ENCODE measurements at regions not wholly inside any gene's neighbourhood (a gene's known extent, or its start where the extent isn't known, plus 50 kb on each side); places are given as distances from the start of the nearest gene placed in this dataset.

DNA sequence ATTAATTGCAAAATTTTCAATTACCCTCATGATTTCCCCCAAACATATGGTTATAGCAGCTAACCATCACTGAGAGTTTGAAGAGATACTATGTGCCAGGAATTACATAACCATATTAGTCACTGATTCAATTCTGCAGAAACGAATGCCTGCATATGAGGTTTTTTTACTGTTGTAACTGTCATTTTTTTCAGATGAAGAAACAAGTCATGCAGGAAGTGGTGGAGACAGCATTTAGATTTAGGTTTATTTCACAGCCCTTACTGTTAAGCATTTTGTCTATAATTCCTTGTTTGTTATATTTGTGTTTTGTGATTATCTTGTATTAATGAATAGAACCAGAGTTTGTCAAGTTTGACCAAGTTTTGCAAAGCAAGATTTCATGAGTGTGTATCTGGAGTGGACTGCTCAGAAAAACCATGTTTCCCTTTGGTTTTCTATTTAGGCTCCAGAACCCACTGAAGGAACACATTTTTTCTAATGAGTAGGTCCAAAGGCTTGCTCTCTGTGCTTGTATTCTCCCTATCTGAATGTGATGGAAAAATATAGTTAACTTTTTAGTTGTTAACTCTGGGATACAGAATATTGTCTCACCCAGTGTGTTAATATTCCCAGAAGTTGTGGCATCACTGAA lies 308.5 kb upstream of the ADAMTS5 start:
- Mint-ChIP-seq H3K36me3 (no peaks in the 10 kb centered on the region), H3K4me3 (no peak overlapping the region), H3K4me1 (no peaks in the 10 kb centered on the region), H3K9me3 (peaks cover 3% of the 10 kb centered on the region), H3K27ac (no peak overlapping the region)
- DNase-seq (ENCODE audit: low spot score in 2 of 2) (no peak), ATAC-seq (no peak)

DNA sequence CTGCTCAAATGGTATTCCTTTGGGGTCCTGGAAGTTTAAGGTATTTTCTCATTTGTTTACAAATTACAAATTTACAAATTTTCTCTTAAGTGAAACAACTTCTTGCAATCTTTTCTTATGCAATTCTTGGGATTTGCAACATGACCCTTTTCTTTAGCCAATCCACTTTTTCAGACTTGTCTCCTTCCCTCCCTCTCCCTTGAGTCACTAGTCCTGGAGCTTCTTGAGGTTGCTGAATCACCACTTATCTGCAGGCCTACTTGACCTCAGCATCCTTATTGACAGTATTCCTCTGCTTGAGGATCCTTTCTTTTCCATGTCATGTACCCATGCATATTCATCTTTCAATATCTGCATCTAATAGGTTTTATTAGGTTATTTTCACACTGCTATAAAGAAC lies 302.8 kb upstream of the ADAMTS5 start:
- DNase-seq (ENCODE audit: low spot score in 2 of 2) (no peak), ATAC-seq (no peak)
- H3K27ac Mint-ChIP-seq = no peak overlapping the region
- H3K9me3 Mint-ChIP-seq = peaks cover 3% of the 10 kb centered on the region
- H3K4me3 Mint-ChIP-seq = no peak overlapping the region
- no peaks in the 10 kb centered on the region for H3K4me1 Mint-ChIP-seq
- no peaks in the 10 kb centered on the region for H3K36me3 Mint-ChIP-seq

DNA sequence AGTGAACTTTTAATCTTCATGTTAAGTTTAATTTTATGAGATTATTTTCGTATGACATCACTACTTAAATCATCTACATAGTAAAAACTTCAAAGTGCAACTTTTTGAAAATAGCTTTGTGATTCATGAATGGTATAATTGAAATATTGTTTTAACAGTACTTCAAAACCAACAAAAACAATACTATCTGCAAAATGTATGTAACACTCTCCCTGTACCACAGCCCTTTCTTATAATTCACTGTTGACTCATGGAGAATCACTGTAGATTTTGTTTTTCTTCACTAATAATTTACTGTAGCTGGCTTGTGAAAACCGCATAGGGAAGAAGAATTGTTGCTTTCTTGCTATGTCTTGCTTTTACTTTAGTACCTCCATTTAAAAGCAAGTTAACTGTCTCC lies 301.4 kb upstream of the ADAMTS5 start:
- Mint-ChIP-seq H3K9me3 (peaks cover 3% of the 10 kb centered on the region), H3K27ac (no peak overlapping the region), H3K4me3 (no peak overlapping the region), H3K36me3 (no peaks in the 10 kb centered on the region), H3K4me1 (no peaks in the 10 kb centered on the region)
- DNase-seq (ENCODE audit: low spot score in 2 of 2) (no peak), ATAC-seq (no peak)

DNA sequence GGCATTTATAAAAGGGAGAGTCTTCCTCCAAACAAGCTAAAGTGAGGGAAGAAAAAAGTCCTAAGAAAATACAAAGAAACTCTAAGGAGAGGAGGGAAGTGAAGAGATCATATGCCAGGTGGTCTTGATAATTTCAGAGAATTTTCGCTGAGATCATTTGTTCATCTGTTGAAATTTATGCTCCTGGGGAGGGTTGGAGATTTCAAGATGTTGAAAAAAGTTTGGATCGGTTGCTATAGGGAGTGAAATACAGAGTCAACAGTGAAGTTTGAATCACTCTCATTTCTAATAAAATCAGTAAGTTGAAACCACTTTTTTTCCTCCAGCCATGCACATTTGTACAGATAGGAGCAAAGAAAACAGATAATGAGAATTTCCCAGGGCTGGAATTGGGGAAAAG lies 299.1 kb upstream of the ADAMTS5 start:
- no peak for ATAC-seq
- no peak for DNase-seq (ENCODE audit: low spot score in 2 of 2)
- peaks cover 5% of the 10 kb centered on the region for H3K9me3 Mint-ChIP-seq
- no peak overlapping the region for H3K27ac Mint-ChIP-seq
- no peaks in the 10 kb centered on the region for H3K36me3 Mint-ChIP-seq
- no peak overlapping the region for H3K4me3 Mint-ChIP-seq
- no peaks in the 10 kb centered on the region for H3K4me1 Mint-ChIP-seq

DNA sequence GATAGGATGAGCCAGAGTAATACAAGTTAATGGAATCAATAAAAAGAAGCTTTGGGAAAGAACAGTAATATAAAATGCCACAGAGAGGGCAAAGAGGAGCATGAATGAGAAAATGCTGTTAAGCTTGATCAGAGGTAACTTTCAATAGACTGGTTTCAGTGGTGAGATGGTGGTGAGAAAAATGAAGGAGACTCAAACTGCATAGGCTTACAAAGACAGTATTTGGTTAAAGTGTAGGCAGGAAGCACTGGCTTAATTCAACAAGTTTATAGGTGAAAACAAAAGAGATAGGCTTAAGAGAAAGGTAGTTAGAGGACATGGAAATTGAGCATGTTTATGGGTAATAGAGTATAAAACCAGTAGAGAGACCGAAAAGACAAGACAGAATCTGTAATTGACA lies 298.6 kb upstream of the ADAMTS5 start:
- no peak overlapping the region for H3K4me3 Mint-ChIP-seq
- H3K9me3 Mint-ChIP-seq = peaks cover 5% of the 10 kb centered on the region
- H3K4me1 Mint-ChIP-seq = no peaks in the 10 kb centered on the region
- H3K36me3 Mint-ChIP-seq = no peaks in the 10 kb centered on the region
- ATAC-seq (no peak), DNase-seq (ENCODE audit: low spot score in 2 of 2) (no peak)
- no peak overlapping the region for H3K27ac Mint-ChIP-seq

DNA sequence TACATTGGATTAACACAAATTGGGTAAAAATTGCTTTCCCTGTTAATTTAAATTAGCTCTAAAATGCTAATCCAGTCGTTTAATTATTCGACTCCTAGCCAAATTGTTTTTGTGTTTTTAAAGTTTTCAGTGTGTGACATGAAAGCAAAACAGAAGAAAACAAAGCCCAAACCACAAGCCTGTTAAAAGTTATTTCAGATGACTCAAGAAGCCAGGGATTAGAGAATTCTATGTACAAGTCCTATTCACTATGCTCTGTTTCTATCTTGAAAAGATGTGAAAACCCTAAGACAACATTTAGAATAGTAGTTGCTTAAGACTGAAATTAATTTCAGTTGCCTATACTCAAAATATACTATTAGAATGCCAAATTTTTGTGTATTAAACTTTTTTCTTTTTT lies 294.8 kb upstream of the ADAMTS5 start:
- Mint-ChIP-seq H3K27ac (no peak overlapping the region), H3K9me3 (peaks cover 11% of the 10 kb centered on the region), H3K4me1 (no peaks in the 10 kb centered on the region), H3K36me3 (no peaks in the 10 kb centered on the region), H3K4me3 (no peak overlapping the region)
- DNase-seq (ENCODE audit: low spot score in 2 of 2) (no peak), ATAC-seq (no peak)

DNA sequence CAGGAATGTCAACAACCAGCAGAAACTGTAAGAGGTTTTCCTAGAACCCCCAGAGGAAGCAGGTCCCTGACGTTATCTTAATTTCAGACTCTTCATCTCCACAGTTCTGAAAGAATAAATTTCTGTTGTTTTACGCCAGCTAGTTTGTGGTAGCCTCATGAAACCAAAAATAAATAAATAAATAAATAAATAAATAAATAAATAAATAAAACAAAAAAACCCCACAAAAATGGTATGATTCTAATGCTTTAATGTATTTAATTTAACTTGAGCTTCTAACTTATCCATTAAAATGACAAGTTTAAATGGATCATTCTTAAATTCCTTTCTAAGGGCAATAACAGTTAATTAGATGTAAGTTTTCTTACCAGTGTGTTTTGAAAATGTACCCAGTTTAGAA lies 293.8 kb upstream of the ADAMTS5 start:
- ATAC-seq (no peak), DNase-seq (ENCODE audit: low spot score in 2 of 2) (no peak)
- no peaks in the 10 kb centered on the region for H3K36me3 Mint-ChIP-seq
- peaks cover 11% of the 10 kb centered on the region for H3K9me3 Mint-ChIP-seq
- no peak overlapping the region for H3K4me3 Mint-ChIP-seq
- no peaks in the 10 kb centered on the region for H3K4me1 Mint-ChIP-seq
- H3K27ac Mint-ChIP-seq = no peak overlapping the region

DNA sequence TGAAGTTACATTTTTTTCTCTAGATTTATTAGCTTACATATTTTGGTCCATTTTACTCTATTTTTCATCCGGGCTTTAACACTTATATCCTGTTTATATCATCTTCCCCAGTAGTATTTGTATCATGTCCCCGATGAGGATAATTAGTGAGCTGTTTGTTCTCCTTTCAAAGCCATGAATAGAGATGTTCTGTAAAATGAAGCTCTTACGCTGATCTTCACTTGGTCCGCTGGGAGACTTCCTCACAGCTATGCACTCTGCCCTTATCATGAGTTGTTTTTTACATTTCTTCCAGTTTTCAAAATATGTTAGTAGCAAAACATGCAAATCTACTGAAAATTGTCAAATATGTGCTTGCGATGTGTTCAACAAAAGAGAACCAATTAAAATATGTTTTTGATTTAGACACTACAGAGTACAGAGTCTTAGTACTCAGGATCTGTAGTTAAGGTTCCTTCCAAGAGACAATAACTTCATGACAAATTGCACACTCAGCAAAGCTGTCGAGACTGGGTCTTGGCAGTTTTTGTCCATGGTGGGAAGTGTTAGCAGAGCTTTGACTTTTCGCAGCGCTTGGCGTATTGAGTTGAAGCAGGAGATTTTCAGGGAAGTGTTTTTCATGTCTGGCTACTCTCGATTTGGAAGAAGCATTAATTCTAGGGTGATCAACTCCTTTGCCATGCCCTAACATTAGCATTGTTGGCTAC lies 292.0 kb upstream of the ADAMTS5 start:
- Mint-ChIP-seq H3K4me3 (no peak overlapping the region), H3K36me3 (no peaks in the 10 kb centered on the region), H3K27ac (no peak overlapping the region), H3K9me3 (peaks cover 11% of the 10 kb centered on the region), H3K4me1 (no peaks in the 10 kb centered on the region)
- DNase-seq (ENCODE audit: low spot score in 2 of 2) = no peak
- ATAC-seq = no peak

DNA sequence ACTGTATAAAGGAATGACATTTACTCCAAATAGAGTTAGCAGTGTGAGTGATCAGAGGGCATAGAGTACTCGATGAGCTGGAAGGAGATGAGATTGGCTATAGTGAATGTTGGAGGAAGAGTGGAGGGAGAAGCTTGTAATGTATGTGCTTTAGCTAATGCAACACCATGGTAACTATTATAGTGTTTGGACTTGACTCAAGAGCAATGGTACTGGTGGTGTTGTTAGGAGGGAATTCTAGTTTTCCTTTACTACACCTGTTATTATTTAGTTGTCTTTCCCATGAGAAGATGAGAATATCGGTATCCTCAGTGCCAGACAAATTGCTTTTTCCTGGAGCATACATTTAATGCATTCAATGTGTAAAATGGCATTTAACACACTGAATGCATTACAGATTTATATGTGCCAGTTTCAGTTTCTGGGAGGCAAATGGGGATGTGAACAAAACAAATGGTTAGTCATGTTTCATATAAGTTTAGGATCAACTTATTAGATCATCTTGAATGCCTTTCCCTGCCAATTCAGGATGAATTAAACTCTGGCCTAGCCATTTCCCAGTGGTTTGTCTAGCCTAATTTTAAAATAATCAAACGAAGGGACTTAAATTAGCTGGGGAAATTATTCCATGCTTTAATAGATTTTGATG lies 291.1 kb upstream of the ADAMTS5 start:
- no peak overlapping the region for H3K4me3 Mint-ChIP-seq
- H3K4me1 Mint-ChIP-seq = no peaks in the 10 kb centered on the region
- no peak for ATAC-seq
- no peak overlapping the region for H3K27ac Mint-ChIP-seq
- no peak for DNase-seq (ENCODE audit: low spot score in 2 of 2)
- H3K9me3 Mint-ChIP-seq = peaks cover 11% of the 10 kb centered on the region
- H3K36me3 Mint-ChIP-seq = no peaks in the 10 kb centered on the region

DNA sequence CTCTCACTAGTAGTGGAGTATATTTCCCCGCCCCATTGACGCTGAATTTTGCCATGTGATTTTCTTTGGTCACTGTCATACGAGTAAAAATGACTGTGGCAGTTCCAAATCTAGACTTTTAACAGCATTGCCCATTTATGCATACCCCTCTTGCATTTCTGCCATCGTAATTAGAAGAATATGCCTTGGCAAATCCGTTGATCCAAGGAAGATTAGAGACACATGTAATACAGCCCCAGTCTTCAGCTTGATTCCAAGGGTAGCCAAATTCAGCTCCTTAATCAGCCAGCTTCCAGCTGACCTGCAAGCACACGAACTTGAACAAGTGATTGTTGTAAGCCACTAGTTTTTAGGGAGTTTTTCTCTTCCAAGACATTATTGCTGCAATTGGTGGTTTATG lies 290.3 kb upstream of the ADAMTS5 start:
- ATAC-seq (no peak), DNase-seq (ENCODE audit: low spot score in 2 of 2) (no peak)
- no peaks in the 10 kb centered on the region for H3K36me3 Mint-ChIP-seq
- H3K4me1 Mint-ChIP-seq = no peaks in the 10 kb centered on the region
- H3K9me3 Mint-ChIP-seq = peaks cover 11% of the 10 kb centered on the region
- H3K4me3 Mint-ChIP-seq = no peak overlapping the region
- no peak overlapping the region for H3K27ac Mint-ChIP-seq

DNA sequence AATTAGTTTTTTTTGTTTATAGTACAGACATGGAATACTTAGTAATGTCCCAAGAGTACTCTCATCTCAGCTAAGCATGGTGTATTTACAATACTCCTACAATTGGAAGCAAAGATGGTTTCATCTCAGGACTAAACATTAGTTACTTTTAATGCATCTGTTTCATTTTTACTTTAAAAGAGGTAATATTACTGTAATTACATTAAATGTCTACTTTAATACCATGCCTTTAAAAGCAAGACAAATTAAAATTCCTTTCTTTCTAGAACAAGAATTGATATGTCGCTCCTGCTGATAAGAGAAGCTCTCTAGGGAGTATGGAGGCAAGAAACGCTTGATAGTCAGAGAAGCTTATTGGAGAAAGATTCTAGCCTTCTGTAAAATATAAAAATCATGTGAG lies 284.9 kb upstream of the ADAMTS5 start:
- DNase-seq (ENCODE audit: low spot score in 2 of 2) = no peak
- H3K4me3 Mint-ChIP-seq = no peak overlapping the region
- no peaks in the 10 kb centered on the region for H3K36me3 Mint-ChIP-seq
- no peak overlapping the region for H3K27ac Mint-ChIP-seq
- H3K9me3 Mint-ChIP-seq = peaks cover 4% of the 10 kb centered on the region
- ATAC-seq = no peak
- no peaks in the 10 kb centered on the region for H3K4me1 Mint-ChIP-seq

DNA sequence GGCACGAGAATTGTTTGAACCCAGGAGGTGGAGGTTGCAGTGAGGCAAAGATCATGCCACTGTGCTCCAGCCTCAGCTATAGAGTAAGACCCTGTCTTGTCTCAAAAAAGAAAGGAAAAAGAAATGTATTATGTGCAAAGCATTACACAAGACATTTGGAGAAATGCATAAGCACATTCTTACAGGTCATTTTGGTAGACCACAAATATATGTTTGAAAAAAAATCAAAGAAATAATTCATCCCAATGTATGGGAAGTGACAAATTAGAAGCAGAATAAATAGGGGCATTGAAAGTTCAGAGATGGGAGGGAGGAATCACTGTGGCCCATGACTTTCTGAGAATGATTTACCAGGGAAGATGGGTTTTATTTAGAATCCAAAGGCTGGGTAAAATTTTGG lies 283.5 kb upstream of the ADAMTS5 start:
- H3K4me3 Mint-ChIP-seq = no peak overlapping the region
- H3K27ac Mint-ChIP-seq = no peak overlapping the region
- no peaks in the 10 kb centered on the region for H3K36me3 Mint-ChIP-seq
- DNase-seq (ENCODE audit: low spot score in 2 of 2) = no peak
- ATAC-seq = no peak
- no peaks in the 10 kb centered on the region for H3K4me1 Mint-ChIP-seq
- H3K9me3 Mint-ChIP-seq = peaks cover 4% of the 10 kb centered on the region

DNA sequence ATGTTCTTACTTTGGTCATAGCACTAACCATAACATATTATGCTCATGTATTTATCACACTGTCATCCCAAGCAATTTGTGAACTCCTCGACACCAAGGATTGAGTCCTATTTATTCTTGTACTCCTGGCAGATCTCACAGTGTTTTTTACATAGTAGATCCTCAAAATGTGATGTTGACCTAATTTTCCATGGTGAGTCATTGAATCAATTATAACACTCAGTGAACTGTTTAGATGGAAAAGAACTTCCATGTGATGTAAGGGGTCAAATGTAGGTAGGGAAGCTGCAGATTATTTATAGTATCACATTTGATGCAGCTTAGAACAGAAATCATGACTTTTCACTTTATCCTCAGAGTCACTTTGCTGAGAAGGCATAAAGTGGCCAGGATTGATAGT lies 281.9 kb upstream of the ADAMTS5 start:
- Mint-ChIP-seq H3K4me1 (no peaks in the 10 kb centered on the region), H3K9me3 (peaks cover 4% of the 10 kb centered on the region), H3K27ac (no peak overlapping the region), H3K36me3 (no peaks in the 10 kb centered on the region), H3K4me3 (no peak overlapping the region)
- no peak for DNase-seq (ENCODE audit: low spot score in 2 of 2)
- no peak for ATAC-seq

DNA sequence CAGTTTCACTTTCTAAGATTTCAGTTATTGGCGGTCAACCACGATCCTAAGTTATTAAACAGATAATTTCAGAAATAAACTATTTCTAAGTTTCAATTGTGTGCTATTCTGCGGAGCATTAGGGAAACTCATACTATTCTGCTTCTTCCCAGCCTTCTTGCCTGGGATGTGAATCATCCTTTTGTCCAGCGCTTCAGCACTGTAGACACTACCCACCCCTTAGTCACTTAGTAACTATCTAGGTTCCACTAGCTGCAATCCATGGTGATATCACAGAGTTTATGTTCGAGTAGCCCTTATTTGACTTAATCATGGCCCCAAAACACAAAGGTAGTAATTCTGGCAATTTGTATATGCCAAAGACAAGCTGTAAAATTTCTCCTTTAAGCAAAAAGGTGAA lies 279.9 kb upstream of the ADAMTS5 start:
- Mint-ChIP-seq H3K27ac (no peak overlapping the region), H3K9me3 (peaks cover 11% of the 10 kb centered on the region), H3K4me1 (no peaks in the 10 kb centered on the region), H3K36me3 (no peaks in the 10 kb centered on the region), H3K4me3 (no peak overlapping the region)
- DNase-seq (ENCODE audit: low spot score in 2 of 2) (no peak), ATAC-seq (no peak)

DNA sequence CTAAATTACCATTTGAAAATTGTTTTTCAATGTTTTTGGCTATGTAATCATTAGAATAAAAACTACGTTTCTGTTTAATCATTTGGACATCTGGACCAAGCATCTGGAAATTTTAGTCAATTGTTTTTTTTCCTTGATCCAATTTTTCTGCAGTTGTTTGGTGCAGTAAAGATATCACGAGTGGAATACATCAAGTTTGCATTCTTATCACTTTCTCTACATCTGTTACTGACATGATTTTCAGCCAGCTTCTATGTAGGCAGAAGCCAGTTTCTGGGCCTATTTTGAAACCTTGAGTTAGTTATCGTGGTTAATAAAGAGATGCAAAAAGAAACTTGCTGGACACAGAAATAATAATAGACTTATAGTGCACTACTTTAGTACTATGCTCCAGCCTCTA lies 277.9 kb upstream of the ADAMTS5 start:
- H3K4me1 Mint-ChIP-seq = no peaks in the 10 kb centered on the region
- H3K9me3 Mint-ChIP-seq = peaks cover 10% of the 10 kb centered on the region
- no peak overlapping the region for H3K27ac Mint-ChIP-seq
- H3K4me3 Mint-ChIP-seq = no peak overlapping the region
- ATAC-seq (no peak), DNase-seq (ENCODE audit: low spot score in 2 of 2) (no peak)
- no peaks in the 10 kb centered on the region for H3K36me3 Mint-ChIP-seq

DNA sequence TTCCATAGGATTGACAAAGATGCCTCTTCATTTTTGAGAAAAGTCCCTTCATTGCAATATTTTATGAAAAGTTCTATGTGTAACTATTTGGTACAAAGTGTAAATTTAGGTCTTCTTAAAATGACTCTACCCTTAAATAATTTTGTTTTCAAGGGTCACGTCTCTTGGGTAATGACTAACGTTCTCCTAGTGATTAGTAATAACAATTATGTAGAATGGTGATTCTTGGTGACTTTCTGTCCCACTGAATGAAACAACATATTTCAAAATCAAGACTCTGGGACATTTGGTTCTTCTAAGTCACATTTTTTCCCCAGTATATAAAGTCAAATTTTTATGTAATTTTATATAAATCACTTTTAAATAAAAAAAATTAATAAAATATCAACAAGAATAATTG lies 277.5 kb upstream of the ADAMTS5 start:
- DNase-seq (ENCODE audit: low spot score in 2 of 2) = no peak
- peaks cover 10% of the 10 kb centered on the region for H3K9me3 Mint-ChIP-seq
- H3K4me1 Mint-ChIP-seq = no peaks in the 10 kb centered on the region
- no peaks in the 10 kb centered on the region for H3K36me3 Mint-ChIP-seq
- no peak for ATAC-seq
- no peak overlapping the region for H3K27ac Mint-ChIP-seq
- H3K4me3 Mint-ChIP-seq = no peak overlapping the region
